OCI-LY1 (cell line): ENCODE measurements at regions not wholly inside any gene's neighbourhood (a gene's known extent, or its start where the extent isn't known, plus 50 kb on each side); places are given as distances from the start of the nearest gene placed in this dataset.

Experiments used
- H2AFZ ChIP-seq: fragments of 200-600 bp; sonication (generic), shearing (Covaris generic); 2 replicates; pipeline ENCODE4 v1.6.0; 2014; ENCODE audit warnings: antibody characterized with exemption, mild to moderate bottlenecking, low read length
- H3F3A ChIP-seq: fragments of 200-600 bp; sonication (generic), shearing (Covaris generic); 2 replicates; pipeline ENCODE4 v1.6.0; 2014; ENCODE audit warnings: mild to moderate bottlenecking, antibody characterized with exemption, low read length, moderate library complexity; ENCODE audit not compliant: insufficient read depth
- H3K27ac ChIP-seq: fragments of 200-600 bp; sonication (generic); 2 replicates; pipeline ENCODE4 v1.5.1; 2014; ENCODE audit warnings: low read length, mixed run types, mild to moderate bottlenecking, low read depth; ENCODE audit not compliant: poor library complexity, severe bottlenecking
- H3K27me3 ChIP-seq: fragments of 200-600 bp; sonication (generic); 2 replicates; pipeline ENCODE4 v1.6.0; 2014; ENCODE audit warnings: antibody characterized with exemption, mild to moderate bottlenecking, low read length, moderate library complexity; ENCODE audit not compliant: insufficient read depth
- H3K36me3 ChIP-seq: fragments of 200-600 bp; sonication (generic); 2 replicates; pipeline ENCODE4 v1.6.1; 2014; ENCODE audit warnings: mild to moderate bottlenecking, antibody characterized with exemption, low read length, moderate library complexity, mixed read lengths; ENCODE audit not compliant: insufficient read depth
- H3K4me1 ChIP-seq: fragments of 200-600 bp; sonication (generic); 2 replicates; pipeline ENCODE4 v1.5.1; 2014; ENCODE audit warnings: mild to moderate bottlenecking, low read length, moderate library complexity; ENCODE audit not compliant: insufficient read depth, severe bottlenecking
- H3K4me2 ChIP-seq: fragments of 200-600 bp; sonication (generic), shearing (Covaris generic); 2 replicates; pipeline ENCODE4 v1.6.1; 2014; ENCODE audit warnings: low read length
- H3K4me3 ChIP-seq: fragments of 200-600 bp; sonication (generic); 2 replicates; pipeline ENCODE4 v1.5.1; 2014; ENCODE audit warnings: low read length, low read depth, mild to moderate bottlenecking, mixed read lengths; ENCODE audit not compliant: poor library complexity, severe bottlenecking
- H3K79me2 ChIP-seq: fragments of 200-600 bp; shearing (Covaris generic); 2 replicates; pipeline ENCODE4 v1.6.1; 2016; ENCODE audit warnings: mixed run types, low read length, mixed read lengths; ENCODE audit not compliant: insufficient read depth
- H3K9ac ChIP-seq: fragments of 200-600 bp; sonication (generic), shearing (Covaris generic); 2 replicates; pipeline ENCODE4 v1.6.1; 2014; ENCODE audit warnings: mild to moderate bottlenecking, low read length, mixed read lengths
- H3K9me2 ChIP-seq: fragments of 200-600 bp; sonication (generic), shearing (Covaris generic); 2 replicates; pipeline ENCODE4 v1.6.1; 2014; ENCODE audit warnings: low read depth, mild to moderate bottlenecking, low read length, mixed read lengths
- H3K9me3 ChIP-seq: fragments of 200-600 bp; shearing (Covaris generic); 2 replicates; pipeline ENCODE4 v1.6.1; 2014; ENCODE audit warnings: low read length, mixed read lengths
- H4K20me1 ChIP-seq: fragments of 200-600 bp; sonication (generic), shearing (Covaris generic); 2 replicates; pipeline ENCODE4 v1.6.0; 2016; ENCODE audit warnings: mild to moderate bottlenecking, low read length; ENCODE audit not compliant: insufficient read depth
- EZH2 ChIP-seq: fragments of 200-600 bp; sonication (generic), shearing (Covaris generic); IDR thresholded peaks from 2 replicates; pipeline ENCODE4 v1.8.0; 2017; ENCODE audit warnings: borderline replicate concordance, mixed run types, mild to moderate bottlenecking, antibody characterized with exemption, low read length, moderate library complexity, mixed read lengths
- TF ChIP-seq, protein P1 (sequence below): fragments of 200-600 bp; sonication (generic), shearing (Covaris generic); IDR thresholded peaks from 2 replicates; pipeline ENCODE4 v1.5.1; 2017; ENCODE audit warnings: mild to moderate bottlenecking, antibody characterized with exemption, low read length, moderate library complexity, mixed read lengths

DNA sequence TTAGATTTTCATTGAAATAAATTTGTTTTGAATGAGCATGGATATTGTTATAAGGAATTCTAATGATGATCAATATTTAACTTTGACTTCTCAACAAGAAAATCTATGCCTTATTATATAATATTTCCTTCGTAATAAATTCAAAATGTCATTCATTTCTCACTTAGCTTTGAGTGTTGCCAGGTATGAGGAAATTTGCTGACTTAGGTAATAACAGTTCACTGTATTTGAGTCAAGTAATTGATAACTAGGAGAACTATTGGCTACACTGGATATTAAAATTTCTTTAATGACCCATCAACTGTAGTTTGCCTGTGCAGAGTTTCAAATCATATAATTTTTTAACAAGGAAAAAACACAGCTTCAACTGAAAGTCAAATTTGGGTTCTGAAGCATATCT is 746.6 kb downstream of the SLITRK5 start:
- H3K79me2 ChIP-seq, result no peaks in the 10 kb centered on the region
- H3K4me2 ChIP-seq, result no peak overlapping the region
- no peaks in the 10 kb centered on the region for H3K4me1 ChIP-seq
- H3K36me3 ChIP-seq, result no peaks in the 10 kb centered on the region
- H3K27ac ChIP-seq, result no peak overlapping the region
- H3F3A ChIP-seq, result no peaks in the 10 kb centered on the region
- H4K20me1 ChIP-seq, result no peaks in the 10 kb centered on the region
- no peaks in the 10 kb centered on the region for H3K9me2 ChIP-seq
- TF ChIP-seq, protein P1, sequence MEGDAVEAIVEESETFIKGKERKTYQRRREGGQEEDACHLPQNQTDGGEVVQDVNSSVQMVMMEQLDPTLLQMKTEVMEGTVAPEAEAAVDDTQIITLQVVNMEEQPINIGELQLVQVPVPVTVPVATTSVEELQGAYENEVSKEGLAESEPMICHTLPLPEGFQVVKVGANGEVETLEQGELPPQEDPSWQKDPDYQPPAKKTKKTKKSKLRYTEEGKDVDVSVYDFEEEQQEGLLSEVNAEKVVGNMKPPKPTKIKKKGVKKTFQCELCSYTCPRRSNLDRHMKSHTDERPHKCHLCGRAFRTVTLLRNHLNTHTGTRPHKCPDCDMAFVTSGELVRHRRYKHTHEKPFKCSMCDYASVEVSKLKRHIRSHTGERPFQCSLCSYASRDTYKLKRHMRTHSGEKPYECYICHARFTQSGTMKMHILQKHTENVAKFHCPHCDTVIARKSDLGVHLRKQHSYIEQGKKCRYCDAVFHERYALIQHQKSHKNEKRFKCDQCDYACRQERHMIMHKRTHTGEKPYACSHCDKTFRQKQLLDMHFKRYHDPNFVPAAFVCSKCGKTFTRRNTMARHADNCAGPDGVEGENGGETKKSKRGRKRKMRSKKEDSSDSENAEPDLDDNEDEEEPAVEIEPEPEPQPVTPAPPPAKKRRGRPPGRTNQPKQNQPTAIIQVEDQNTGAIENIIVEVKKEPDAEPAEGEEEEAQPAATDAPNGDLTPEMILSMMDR, result no peak
- no peak for TF ChIP-seq EZH2
- no peak overlapping the region for H2AFZ ChIP-seq
- no peak overlapping the region for H3K4me3 ChIP-seq
- no peak overlapping the region for H3K9ac ChIP-seq
- H3K9me3 ChIP-seq, result no peaks in the 10 kb centered on the region
- no peaks in the 10 kb centered on the region for H3K27me3 ChIP-seq

DNA sequence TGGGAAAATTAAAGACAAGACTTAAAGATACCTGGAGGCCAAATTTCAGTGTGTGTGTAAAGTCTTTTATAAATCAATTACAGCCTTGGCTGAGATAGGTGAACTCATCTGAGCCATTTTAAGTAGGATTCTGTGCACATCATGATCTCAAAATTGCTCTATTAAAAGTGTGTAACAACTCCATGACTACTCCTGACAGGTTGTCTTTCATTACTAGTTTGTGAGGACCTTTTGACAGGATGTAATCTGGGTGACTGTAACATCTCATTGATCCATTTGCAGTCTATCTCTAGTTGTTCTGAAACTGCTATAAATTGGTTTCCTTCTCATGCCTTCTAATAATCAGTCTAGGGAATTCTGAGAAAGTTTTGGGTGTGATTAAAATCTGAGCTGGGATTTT is 753.3 kb downstream of the SLITRK5 start:
- H2AFZ ChIP-seq, result no peak overlapping the region
- H3K79me2 ChIP-seq, result no peaks in the 10 kb centered on the region
- H4K20me1 ChIP-seq, result no peaks in the 10 kb centered on the region
- H3K27ac ChIP-seq, result no peak overlapping the region
- H3K9ac ChIP-seq, result no peak overlapping the region
- no peaks in the 10 kb centered on the region for H3K36me3 ChIP-seq
- H3K4me3 ChIP-seq, result no peak overlapping the region
- H3K4me1 ChIP-seq, result no peaks in the 10 kb centered on the region
- H3K9me2 ChIP-seq, result no peaks in the 10 kb centered on the region
- no peaks in the 10 kb centered on the region for H3K27me3 ChIP-seq
- no peak for TF ChIP-seq EZH2
- TF ChIP-seq, protein P1, result no peak
- H3F3A ChIP-seq, result no peaks in the 10 kb centered on the region
- H3K4me2 ChIP-seq, result no peak overlapping the region
- H3K9me3 ChIP-seq, result no peaks in the 10 kb centered on the region

DNA sequence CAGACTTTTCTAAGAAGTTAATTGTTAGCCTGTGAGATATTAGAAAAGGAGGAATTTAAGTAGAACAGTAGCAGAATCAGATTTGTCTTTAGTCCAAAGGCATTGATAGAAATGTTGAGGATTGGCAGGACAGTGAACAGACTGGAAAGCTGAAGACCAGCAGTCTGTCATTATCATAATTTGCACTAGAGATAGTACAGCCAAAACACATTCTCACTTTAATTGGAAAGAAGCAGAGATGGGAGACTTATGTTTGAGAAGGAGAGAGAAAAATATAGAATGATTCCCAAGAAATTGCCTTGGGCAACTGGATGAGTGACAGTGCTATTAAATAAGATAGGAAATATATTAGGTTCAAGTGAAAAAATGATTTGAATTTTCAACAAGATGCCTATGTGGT is 755.5 kb downstream of the SLITRK5 start:
- H3K9me2 ChIP-seq, result no peaks in the 10 kb centered on the region
- H3F3A ChIP-seq, result no peaks in the 10 kb centered on the region
- no peaks in the 10 kb centered on the region for H3K36me3 ChIP-seq
- no peak overlapping the region for H3K27ac ChIP-seq
- TF ChIP-seq, protein P1, result no peak
- no peak for TF ChIP-seq EZH2
- no peaks in the 10 kb centered on the region for H3K4me1 ChIP-seq
- no peaks in the 10 kb centered on the region for H3K9me3 ChIP-seq
- H3K27me3 ChIP-seq, result no peaks in the 10 kb centered on the region
- no peaks in the 10 kb centered on the region for H3K79me2 ChIP-seq
- H3K4me2 ChIP-seq, result no peak overlapping the region
- no peak overlapping the region for H3K4me3 ChIP-seq
- no peaks in the 10 kb centered on the region for H4K20me1 ChIP-seq
- no peak overlapping the region for H2AFZ ChIP-seq
- H3K9ac ChIP-seq, result no peak overlapping the region
